Parathyroid adenoma (tissue), 2 donors: ENCODE measurements at regions not wholly inside any gene's neighbourhood (a gene's known extent, or its start where the extent isn't known, plus 50 kb on each side); places are given as distances from the start of the nearest gene placed in this dataset.

ENCODE experiments used
- H2AFZ ChIP-seq: fragments of 300-600 bp; sonication (generic); one replicate; pipeline ENCODE4 v1.7.0; 2017; ENCODE audit warnings: antibody characterized with exemption, mild to moderate bottlenecking
- H3K27ac ChIP-seq: fragments of 300-600 bp; sonication (generic); one replicate; pipeline ENCODE4 v1.7.0; 2017
- H3K27me3 ChIP-seq: fragments of 300-600 bp; sonication (generic); one replicate; pipeline ENCODE4 v1.7.0; 2017; ENCODE audit warnings: low read length; ENCODE audit not compliant: control insufficient read depth, insufficient read depth
- H3K36me3 ChIP-seq: fragments of 300-600 bp; sonication (generic); one replicate; pipeline ENCODE4 v1.7.0; 2017; ENCODE audit warnings: low read length; ENCODE audit not compliant: control insufficient read depth, insufficient read depth
- H3K4me1 ChIP-seq: fragments of 300-600 bp; sonication (generic); one replicate; pipeline ENCODE4 v1.7.0; 2017; ENCODE audit warnings: control low read depth
- H3K4me2 ChIP-seq: fragments of 300-600 bp; sonication (generic); one replicate; pipeline ENCODE4 v1.7.0; 2017; ENCODE audit warnings: low read length
- H3K4me3 ChIP-seq: fragments of 300-600 bp; sonication (generic); one replicate; pipeline ENCODE4 v1.7.0; 2017; ENCODE audit warnings: low read depth, low read length
- H3K79me2 ChIP-seq: fragments of 300-600 bp; sonication (generic); one replicate; pipeline ENCODE4 v1.7.0; 2017; ENCODE audit warnings: control low read depth
- H3K9ac ChIP-seq: fragments of 300-600 bp; sonication (generic); one replicate; pipeline ENCODE4 v1.7.0; 2017; ENCODE audit warnings: mild to moderate bottlenecking
- H3K9me3 ChIP-seq: fragments of 300-600 bp; sonication (generic); one replicate; pipeline ENCODE4 v1.7.0; 2017; ENCODE audit warnings: low read length; ENCODE audit not compliant: control insufficient read depth
- CTCF ChIP-seq: fragments of 300-600 bp; sonication (generic); IDR thresholded peaks from one replicate; pipeline ENCODE4 v1.7.0; 2017; ENCODE audit warnings: antibody characterized with exemption, mild to moderate bottlenecking
- donor health status: primary hyperparathyroidism.

GRCh38 chr7:155172141-155172540 is 102.0 kb downstream of the HTR5A start:
- no peaks in the 10 kb centered on the region for H3K9me3 ChIP-seq
- H3K27ac ChIP-seq = no peak overlapping the region
- H3K27me3 ChIP-seq = no peaks in the 10 kb centered on the region
- no peak overlapping the region for H2AFZ ChIP-seq
- H3K79me2 ChIP-seq = no peaks in the 10 kb centered on the region
- H3K36me3 ChIP-seq = no peaks in the 10 kb centered on the region
- no peak overlapping the region for H3K4me2 ChIP-seq
- no peak overlapping the region for H3K4me3 ChIP-seq
- TF ChIP-seq CTCF = no peak
- no peak overlapping the region for H3K9ac ChIP-seq
- H3K4me1 ChIP-seq = no peaks in the 10 kb centered on the region

GRCh38 chr7:155173905-155174304 is 103.8 kb downstream of the HTR5A start:
- Histone ChIP-seq H3K4me1 (no peaks in the 10 kb centered on the region), H3K27ac (no peak overlapping the region), H3K79me2 (no peaks in the 10 kb centered on the region), H2AFZ (no peak overlapping the region), H3K9ac (no peak overlapping the region), H3K4me3 (no peak overlapping the region), H3K27me3 (no peaks in the 10 kb centered on the region), H3K9me3 (no peaks in the 10 kb centered on the region), H3K4me2 (no peak overlapping the region), H3K36me3 (no peaks in the 10 kb centered on the region)
- TF ChIP-seq CTCF = no peak

GRCh38 chr7:155178096-155178495 is 108.0 kb downstream of the HTR5A start:
- no peak overlapping the region for H2AFZ ChIP-seq
- no peak for TF ChIP-seq CTCF
- H3K79me2 ChIP-seq = no peaks in the 10 kb centered on the region
- no peak overlapping the region for H3K4me3 ChIP-seq
- no peaks in the 10 kb centered on the region for H3K36me3 ChIP-seq
- no peaks in the 10 kb centered on the region for H3K4me1 ChIP-seq
- H3K27ac ChIP-seq = no peak overlapping the region
- H3K27me3 ChIP-seq = no peaks in the 10 kb centered on the region
- no peak overlapping the region for H3K9ac ChIP-seq
- H3K4me2 ChIP-seq = no peak overlapping the region
- peaks cover 4% of the 10 kb centered on the region for H3K9me3 ChIP-seq

- Histone ChIP-seq H3K27me3 (no peaks in the 10 kb centered on the region), H3K9me3 (peaks cover 4% of the 10 kb centered on the region), H3K4me1 (no peaks in the 10 kb centered on the region), H3K27ac (no peak overlapping the region), H2AFZ (no peak overlapping the region), H3K9ac (no peak overlapping the region), H3K36me3 (no peaks in the 10 kb centered on the region), H3K4me2 (no peak overlapping the region), H3K79me2 (no peaks in the 10 kb centered on the region), H3K4me3 (no peak overlapping the region)
- no peak for TF ChIP-seq CTCF
Observed at GRCh38 chr7:155181768-155182167, 111.6 kb downstream of the HTR5A start.

- H3K36me3 ChIP-seq = no peaks in the 10 kb centered on the region
- peaks cover 4% of the 10 kb centered on the region for H3K9me3 ChIP-seq
- H3K4me1 ChIP-seq = no peaks in the 10 kb centered on the region
- H3K27ac ChIP-seq = no peak overlapping the region
- no peak overlapping the region for H3K9ac ChIP-seq
- H3K79me2 ChIP-seq = no peaks in the 10 kb centered on the region
- no peak for TF ChIP-seq CTCF
- H3K27me3 ChIP-seq = no peaks in the 10 kb centered on the region
- no peak overlapping the region for H3K4me2 ChIP-seq
- H2AFZ ChIP-seq = no peak overlapping the region
- H3K4me3 ChIP-seq = no peak overlapping the region
Observed at GRCh38 chr7:155182406-155182970, 112.4 kb downstream of the HTR5A start.
